Adrenal gland (tissue), 9 donors: ENCODE measurements at regions not wholly inside any gene's neighbourhood (a gene's known extent, or its start where the extent isn't known, plus 50 kb on each side); places are given as distances from the start of the nearest gene placed in this dataset.

Experiments
- DNase-seq, 7 donors: peaks; one replicate each; pipeline ENCODE4 v3.0.0-alpha.2; 2019 to 2020
- H3K27ac ChIP-seq, 5 donors: fragments of 200-600 bp; sonication (generic) in 4 of 5; 1 replicate in 3 of 5; 2 replicates in 2 of 5; pipeline versions ENCODE4 v1.5.1 to v1.8.0; 2016 to 2020; ENCODE audit warnings: mild to moderate bottlenecking in 1 of 5
- H3K27me3 ChIP-seq: fragments of 200-600 bp; 2 replicates; pipeline ENCODE4 v1.8.0; 2021
- H3K36me3 ChIP-seq, 2 donors: fragments of 200-600 bp; replicated peaks in 1 of 2; 1 replicate in 1 of 2; 2 replicates in 1 of 2; pipeline versions ENCODE4 v1.5.1 to v1.8.0; 2018 to 2022
- H3K4me1 ChIP-seq, 2 donors: fragments of 200-600 bp; replicated peaks in 1 of 2; 1 replicate in 1 of 2; 2 replicates in 1 of 2; pipeline versions ENCODE4 v1.5.1 to v1.8.0; 2018 to 2021
- H3K4me3 ChIP-seq, 4 donors: fragments of 200-600 bp; sonication (generic) in 3 of 4; one replicate each; pipeline ENCODE4 v1.5.1; 2016 to 2018
- H3K9me3 ChIP-seq, 3 donors: fragments of 200-600 bp; sonication (generic) in 1 of 3; replicated peaks in 1 of 3; 1 replicate in 2 of 3; 2 replicates in 1 of 3; pipeline versions ENCODE4 v1.5.1 to v1.8.0; 2016 to 2021
- CTCF ChIP-seq, 6 experiments: fragments of 450-650 bp in 4 of 6; fragments of 200-600 bp in 2 of 6; sonication (generic) in 1 of 6; IDR thresholded peaks; 1 replicate in 5 of 6; 2 replicates in 1 of 6; pipeline versions ENCODE4 v1.5.1 to v1.8.0; 2016 to 2021; ENCODE audit warnings: antibody characterized with exemption in 6 of 6, mild to moderate bottlenecking in 2 of 6, moderate library complexity in 1 of 6
- POLR2A ChIP-seq, 2 donors: fragments of 450-650 bp; IDR thresholded peaks; one replicate each; pipeline ENCODE4 v1.6.1; 2017; ENCODE audit warnings: antibody characterized with exemption in 2 of 2, mild to moderate bottlenecking in 2 of 2, moderate library complexity in 1 of 2
- WGBS, 4 donors: extraction: QIAGEN DNeasy Blood & Tissue Kit in 2 of 4; methylation state at CpG; one replicate each; pipeline versions ENCODE4 v1.1.5 to v1.1.7; 2013 to 2017; 5-methylcytosine and 5-hydroxymethylcytosine counted together
- intact Hi-C, 2 donors: fragments of 100-400 bp; cut with DNase I; formaldehyde crosslinking; loops; one replicate each; pipeline versions ENCODE4 v1.14.1 to v1.15.0; 2022 to 2023
- donor health status: healthy with polysubstance abuse.
- donor health status: Bipolar disorder and iron deficiency.
- donor health status: DM: yes; HTN: yes; CAD: no.
- donor health status: DM: no; HTN: no; CAD: no.
- donor health status: DM: no; HTN: no; CAD: no.

- TF ChIP-seq POLR2A (IDR thresholded peaks at IDR 0.05) (no peak), CTCF (IDR thresholded peaks at IDR 0.05) (no peak)
- H3K36me3 ChIP-seq: no peaks in the 10 kb centered on the region
- H3K27ac ChIP-seq: no peak overlapping the region
- intact Hi-C loops: no loop called here
- H3K4me3 ChIP-seq: no peak overlapping the region
- 81 to 93% (median 88%) methylated on average over 9 of the region's 9 CpGs for WGBS, 4 donors
- peaks cover 3% of the 10 kb centered on the region for H3K27me3 ChIP-seq
- H3K4me1 ChIP-seq: no peaks in the 10 kb centered on the region
- DNase-seq: no peak
- H3K9me3 ChIP-seq: no peaks in the 10 kb centered on the region
These were observed 128.0 kb upstream of the MYO3A start for GRCh38 chr10:25805986-25806385.

GRCh38 chr10:25808372-25808771 lies 125.7 kb upstream of the MYO3A start:
- no peak for DNase-seq
- no peaks in the 10 kb centered on the region for H3K36me3 ChIP-seq
- intact Hi-C loops: no loop called here
- no peak overlapping the region for H3K27ac ChIP-seq
- WGBS, 4 donors: 41 to 60% (median 54%) methylated on average over 5 of the region's 5 CpGs
- no peaks in the 10 kb centered on the region for H3K9me3 ChIP-seq
- H3K4me3 ChIP-seq: no peak overlapping the region
- TF ChIP-seq POLR2A (IDR thresholded peaks at IDR 0.05): no peak
- no peak for TF ChIP-seq CTCF (IDR thresholded peaks at IDR 0.05)
- H3K4me1 ChIP-seq: no peaks in the 10 kb centered on the region
- H3K27me3 ChIP-seq: peaks cover 3% of the 10 kb centered on the region

GRCh38 chr10:25811052-25811685 lies 122.9 kb upstream of the MYO3A start:
- Histone ChIP-seq H3K27me3 (peaks cover 3% of the 10 kb centered on the region), H3K4me3 (no peak overlapping the region), H3K27ac (no peak overlapping the region), H3K36me3 (no peaks in the 10 kb centered on the region), H3K9me3 (no peaks in the 10 kb centered on the region), H3K4me1 (no peaks in the 10 kb centered on the region)
- intact Hi-C loops: no loop called here
- TF ChIP-seq CTCF (IDR thresholded peaks at IDR 0.05) (no peak), POLR2A (IDR thresholded peaks at IDR 0.05) (no peak)
- 68 to 75% (median 71%) methylated on average over 5 of the region's 5 CpGs for WGBS, 4 donors
- DNase-seq: no peak

- DNase-seq: no peak
- intact Hi-C loops: no loop called here
- peaks cover 4% of the 10 kb centered on the region for H3K27me3 ChIP-seq
- no peaks in the 10 kb centered on the region for H3K4me1 ChIP-seq
- H3K36me3 ChIP-seq: no peaks in the 10 kb centered on the region
- H3K27ac ChIP-seq: no peak overlapping the region
- no peak for TF ChIP-seq POLR2A (IDR thresholded peaks at IDR 0.05)
- TF ChIP-seq CTCF (IDR thresholded peaks at IDR 0.05): no peak
- 50 to 80% (median 65%) methylated on average over 3 of the region's 3 CpGs for WGBS, 4 donors
- no peak overlapping the region for H3K4me3 ChIP-seq
- no peaks in the 10 kb centered on the region for H3K9me3 ChIP-seq
These were observed 120.5 kb upstream of the MYO3A start for GRCh38 chr10:25813511-25813910.
